ENCODE measurements at regions not wholly inside any gene's neighbourhood (a gene's known extent, or its start where the extent isn't known, plus 50 kb on each side); places are given as distances from the start of the nearest gene placed in this dataset.

- TF ChIP-seq CTCF (IDR thresholded peaks at IDR 0.05; ENCODE audit: low read length): no peak
- no peak for TF ChIP-seq EZH2 (optimal IDR thresholded peaks at IDR 0.05; ENCODE audit: low read depth, low read length)
These were observed 249.5 kb upstream of the PTGER4 start for GRCh38 chr5:40430101-40430710.

All from MM.1S (cell line).